Endothelial cell of umbilical vein (primary cell): ENCODE measurements at regions not wholly inside any gene's neighbourhood (a gene's known extent, or its start where the extent isn't known, plus 50 kb on each side); places are given as distances from the start of the nearest gene placed in this dataset.

Experiments used
- BruUV-seq: library from RNA; stranded (reverse); fragments of 400-500 nt; replicated peaks from 2 replicates; lab custom pipeline; 2021; lab: Mats Ljungman, UMichigan
- CTCF ChIA-PET: fragments of 300-600, 350-600 bp; sonication (Branson Sonifier 250); formaldehyde crosslinking; loops from one replicate; lab custom pipeline; 2021; ENCODE audit warnings: antibody characterized with exemption, inconsistent platforms; lab: Charles Lee
- POLR2A ChIA-PET: fragments of 300-600, 350-600 bp; sonication (Branson Sonifier 250); formaldehyde crosslinking; loops from one replicate; lab custom pipeline; 2021; ENCODE audit warnings: antibody characterized with exemption, inconsistent platforms; lab: Charles Lee
- DNase-seq: peaks from one replicate; pipeline ENCODE4 v3.0.0-alpha.2; 2011; ENCODE audit warnings: low read depth, low spot score
- FAIRE-seq: peaks from 2 replicates; lab custom pipeline; 2011; peaks lifted over from hg19 to GRCh38; lab: Jason Lieb, UNC
- H2AFZ ChIP-seq: 2 replicates; pipeline ENCODE4 v1.6.0; 2012; ENCODE audit warnings: low read depth, low read length, control low read depth, inconsistent platforms
- H3K27ac ChIP-seq: 2 replicates; pipeline ENCODE4 v1.5.1; 2011; ENCODE audit warnings: low read depth, mild to moderate bottlenecking, control low read depth, low read length, moderate library complexity; ENCODE audit not compliant: insufficient read depth
- H3K27me3 ChIP-seq, 2 experiments: 2 replicates each; pipeline versions ENCODE4 v1.6.0 to v1.6.1; 2011; ENCODE audit warnings: low read length in 2 of 2, mixed read lengths in 1 of 2; ENCODE audit not compliant: control insufficient read depth in 2 of 2, insufficient read depth in 2 of 2
- H3K36me3 ChIP-seq, 2 experiments: 2 replicates in 1 of 2; 3 replicates in 1 of 2; pipeline ENCODE4 v1.5.1; 2011; ENCODE audit warnings: low read length in 2 of 2, mild to moderate bottlenecking in 1 of 2, moderate library complexity in 1 of 2; ENCODE audit not compliant: control insufficient read depth in 2 of 2, insufficient read depth in 2 of 2; ENCODE audit errors: extremely low read depth in 1 of 2
- H3K4me1 ChIP-seq: 3 replicates; pipeline ENCODE4 v1.5.1; 2011; ENCODE audit warnings: mild to moderate bottlenecking, low read length; ENCODE audit not compliant: control insufficient read depth, insufficient read depth; ENCODE audit errors: extremely low read depth
- H3K4me2 ChIP-seq: 2 replicates; pipeline ENCODE4 v1.6.1; 2011; ENCODE audit warnings: low read length, control low read depth, mixed read lengths; ENCODE audit not compliant: insufficient read depth
- H3K4me3 ChIP-seq, 3 experiments: fragments of 200-600 bp in 1 of 3; sonication (generic), shearing (Covaris generic) in 1 of 3; replicated peaks in 1 of 3; 2 replicates each; pipeline ENCODE4 v1.5.1; 2011 to 2016; ENCODE audit warnings: control low read depth in 3 of 3, low read length in 3 of 3, mild to moderate bottlenecking in 2 of 3, inconsistent platforms in 1 of 3, low read depth in 1 of 3, moderate library complexity in 1 of 3; ENCODE audit not compliant: insufficient read depth in 1 of 3
- H3K79me2 ChIP-seq: 2 replicates; pipeline ENCODE4 v1.6.0; 2012; ENCODE audit warnings: low read length, inconsistent platforms; ENCODE audit not compliant: control insufficient read depth, insufficient read depth
- H3K9ac ChIP-seq: replicated peaks from 2 replicates; pipeline ENCODE3; 2011; ENCODE audit warnings: low read length, control low read depth; ENCODE audit not compliant: insufficient read depth; ENCODE audit errors: extremely low read depth
- H3K9me1 ChIP-seq: replicated peaks from 3 replicates; pipeline ENCODE4 v1.6.0; 2011; ENCODE audit warnings: mild to moderate bottlenecking, low read length; ENCODE audit not compliant: control insufficient read depth, insufficient read depth; ENCODE audit errors: extremely low read depth
- H3K9me3 ChIP-seq: replicated peaks from 2 replicates; pipeline ENCODE4 v1.5.1; 2012; ENCODE audit warnings: low read length, inconsistent platforms; ENCODE audit not compliant: control insufficient read depth, insufficient read depth
- H4K20me1 ChIP-seq: replicated peaks from 2 replicates; pipeline ENCODE3; 2011; ENCODE audit warnings: mild to moderate bottlenecking, low read length; ENCODE audit not compliant: control insufficient read depth, insufficient read depth; ENCODE audit errors: extremely low read depth
- EZH2 ChIP-seq: IDR thresholded peaks from 2 replicates; pipeline ENCODE4 v1.6.1; 2012; ENCODE audit warnings: borderline replicate concordance, low read depth, mild to moderate bottlenecking, moderate library complexity, low read length, inconsistent platforms; ENCODE audit not compliant: severe bottlenecking
- FOS ChIP-seq: IDR thresholded peaks from 2 replicates; pipeline ENCODE4 v1.6.1; 2011; ENCODE audit warnings: mild to moderate bottlenecking, low read length, moderate library complexity, borderline replicate concordance; ENCODE audit not compliant: insufficient read depth
- GATA2 ChIP-seq: IDR thresholded peaks from 2 replicates; pipeline ENCODE4 v1.7.0; 2011; ENCODE audit warnings: low read depth, mild to moderate bottlenecking, moderate library complexity, mixed read lengths, low read length; ENCODE audit not compliant: insufficient read length, insufficient read depth
- JUN ChIP-seq: IDR thresholded peaks from 2 replicates; pipeline ENCODE4 v1.6.1; 2011; ENCODE audit warnings: borderline replicate concordance, low read depth; ENCODE audit not compliant: insufficient read length, insufficient read depth
- MYC ChIP-seq: IDR thresholded peaks from one replicate; pipeline ENCODE4 v1.6.1; 2011; ENCODE audit warnings: mild to moderate bottlenecking, low read depth, low read length
- POLR2A ChIP-seq: IDR thresholded peaks from 2 replicates; pipeline ENCODE4 v1.6.1; 2012; ENCODE audit warnings: low read depth, mild to moderate bottlenecking, control low read depth, low read length
- POLR2AphosphoS5 ChIP-seq: IDR thresholded peaks from 2 replicates; pipeline ENCODE4 v1.6.1; 2012; ENCODE audit warnings: low read depth, mild to moderate bottlenecking, control low read depth, low read length, moderate library complexity; ENCODE audit not compliant: insufficient read depth
- dilution Hi-C: fragments of 300-500 bp; cut with MboI; formaldehyde crosslinking; loops from one replicate; pipeline ENCODE4 v1.15.0; 2019; ENCODE audit warnings: low sequenced_read_pairs; ENCODE audit not compliant: extremely low pct_ligation_motif_present
- intact Hi-C: fragments of 100-400 bp; cut with micrococcal nuclease; formaldehyde crosslinking; loops from one replicate; pipeline ENCODE4 v1.10.0; 2022
- TF ChIP-seq, protein P1 (sequence below): IDR thresholded peaks from 2 replicates; pipeline ENCODE4 v1.6.1; 2011; ENCODE audit not compliant: insufficient read depth, insufficient read length
- TF ChIP-seq, protein P2 (sequence below), 2 donors: IDR thresholded peaks; 1 replicate in 1 of 2; 2 replicates in 1 of 2; pipeline ENCODE4 v1.5.1; 2011; ENCODE audit warnings: low read length in 2 of 2, mild to moderate bottlenecking in 2 of 2, moderate library complexity in 2 of 2, control low read depth in 1 of 2, inconsistent platforms in 1 of 2, low read depth in 1 of 2; ENCODE audit not compliant: insufficient read depth in 1 of 2; ENCODE audit errors: extremely low read depth in 1 of 2

DNA sequence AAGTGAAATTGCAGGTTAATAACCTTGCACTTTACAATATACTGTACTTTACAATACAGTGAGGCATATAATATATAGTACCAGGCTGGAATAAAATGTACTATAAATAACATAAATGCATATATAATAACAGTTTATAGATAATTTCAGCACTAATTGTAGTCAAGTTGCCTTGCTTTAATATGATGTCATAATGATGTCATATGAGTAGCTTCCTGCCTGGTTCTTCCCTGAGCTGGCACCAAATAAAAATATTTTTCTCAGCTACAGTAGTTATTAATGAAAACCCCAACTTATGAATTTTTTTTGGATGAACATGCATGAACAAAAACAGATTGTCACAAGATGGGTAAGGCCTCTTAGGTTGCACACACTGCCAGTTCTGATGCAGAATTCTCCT is 816.7 kb downstream of the XPNPEP1 start:
- Histone ChIP-seq H3K4me3 (no peak overlapping the region), H3K36me3 (no peaks in the 10 kb centered on the region), H3K9me1 (no peaks in the 10 kb centered on the region), H3K27ac (no peak overlapping the region), H3K4me2 (no peak overlapping the region), H3K4me1 (no peaks in the 10 kb centered on the region), H3K27me3 (no peaks in the 10 kb centered on the region), H3K9ac (no peak overlapping the region), H3K79me2 (no peaks in the 10 kb centered on the region), H2AFZ (no peak overlapping the region), H3K9me3 (peaks cover 5% of the 10 kb centered on the region), H4K20me1 (no peaks in the 10 kb centered on the region)
- TF ChIP-seq MYC (no peak), POLR2AphosphoS5 (no peak)
- TF ChIP-seq, protein P1, sequence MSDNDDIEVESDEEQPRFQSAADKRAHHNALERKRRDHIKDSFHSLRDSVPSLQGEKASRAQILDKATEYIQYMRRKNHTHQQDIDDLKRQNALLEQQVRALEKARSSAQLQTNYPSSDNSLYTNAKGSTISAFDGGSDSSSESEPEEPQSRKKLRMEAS, result no peak
- no TSS peak for BruUV-seq
- dilution Hi-C loops (no loop called here), intact Hi-C loops (no loop called here)
- FAIRE-seq (no peak), DNase-seq (no peak)
- POLR2A ChIA-PET, result no interaction called here
- CTCF ChIA-PET, result no interaction called here

DNA sequence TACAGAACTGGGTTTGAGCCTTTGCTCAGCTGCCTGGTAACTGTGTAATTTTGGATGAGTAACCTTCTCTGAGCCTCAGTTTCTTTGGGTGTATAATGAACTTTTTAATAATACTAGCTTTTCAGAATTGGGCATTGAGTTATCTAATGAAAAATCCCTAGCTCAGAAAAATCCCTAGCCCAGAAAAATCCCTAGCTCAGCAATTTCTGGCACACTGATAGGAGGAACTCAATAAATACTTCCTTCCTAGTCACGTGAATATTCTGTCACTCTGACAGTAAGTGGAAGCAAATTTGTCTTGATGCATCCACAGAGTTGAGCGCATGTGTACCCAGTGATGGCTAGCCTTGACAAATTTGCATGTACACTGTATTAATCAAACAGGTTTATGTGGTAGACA is 817.6 kb downstream of the XPNPEP1 start:
- POLR2A ChIA-PET, result no interaction called here
- no peak overlapping the region for H2AFZ ChIP-seq
- CTCF ChIA-PET, result no interaction called here
- no peak overlapping the region for H3K27ac ChIP-seq
- intact Hi-C loops, result no loop called here
- dilution Hi-C loops, result no loop called here
- no peak overlapping the region for H3K4me2 ChIP-seq
- FAIRE-seq, result no peak
- no peaks in the 10 kb centered on the region for H3K79me2 ChIP-seq
- H3K27me3 ChIP-seq, result no peaks in the 10 kb centered on the region
- H3K4me1 ChIP-seq, result no peaks in the 10 kb centered on the region
- DNase-seq, result no peak
- H3K9me3 ChIP-seq, result peaks cover 3% of the 10 kb centered on the region
- TF ChIP-seq GATA2 (no peak), EZH2 (no peak), MYC (no peak), JUN (no peak), POLR2AphosphoS5 (no peak), FOS (no peak), POLR2A (no peak)
- TF ChIP-seq, protein P1, result no peak
- TF ChIP-seq, protein P2, sequence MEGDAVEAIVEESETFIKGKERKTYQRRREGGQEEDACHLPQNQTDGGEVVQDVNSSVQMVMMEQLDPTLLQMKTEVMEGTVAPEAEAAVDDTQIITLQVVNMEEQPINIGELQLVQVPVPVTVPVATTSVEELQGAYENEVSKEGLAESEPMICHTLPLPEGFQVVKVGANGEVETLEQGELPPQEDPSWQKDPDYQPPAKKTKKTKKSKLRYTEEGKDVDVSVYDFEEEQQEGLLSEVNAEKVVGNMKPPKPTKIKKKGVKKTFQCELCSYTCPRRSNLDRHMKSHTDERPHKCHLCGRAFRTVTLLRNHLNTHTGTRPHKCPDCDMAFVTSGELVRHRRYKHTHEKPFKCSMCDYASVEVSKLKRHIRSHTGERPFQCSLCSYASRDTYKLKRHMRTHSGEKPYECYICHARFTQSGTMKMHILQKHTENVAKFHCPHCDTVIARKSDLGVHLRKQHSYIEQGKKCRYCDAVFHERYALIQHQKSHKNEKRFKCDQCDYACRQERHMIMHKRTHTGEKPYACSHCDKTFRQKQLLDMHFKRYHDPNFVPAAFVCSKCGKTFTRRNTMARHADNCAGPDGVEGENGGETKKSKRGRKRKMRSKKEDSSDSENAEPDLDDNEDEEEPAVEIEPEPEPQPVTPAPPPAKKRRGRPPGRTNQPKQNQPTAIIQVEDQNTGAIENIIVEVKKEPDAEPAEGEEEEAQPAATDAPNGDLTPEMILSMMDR (IDR thresholded peaks at IDR 0.05; ENCODE audit: extremely low read depth in 1 of 2, insufficient read depth in 1 of 2, low read depth in 1 of 2, low read length in 2 of 2), result no peak
- H3K36me3 ChIP-seq, result no peaks in the 10 kb centered on the region
- BruUV-seq, result no TSS peak
- no peak overlapping the region for H3K9ac ChIP-seq
- no peaks in the 10 kb centered on the region for H3K9me1 ChIP-seq
- no peaks in the 10 kb centered on the region for H4K20me1 ChIP-seq
- no peak overlapping the region for H3K4me3 ChIP-seq
